ENCODE measurements at regions not wholly inside any gene's neighbourhood (a gene's known extent, or its start where the extent isn't known, plus 50 kb on each side); places are given as distances from the start of the nearest gene placed in this dataset.

- no peaks in the 10 kb centered on the region for H3K79me2 ChIP-seq
- H3K4me1 ChIP-seq (ENCODE audit: insufficient read depth): no peaks in the 10 kb centered on the region
- 37% methylated on average over 4 of the region's 4 CpGs for WGBS (ENCODE audit: low lambda C conversion rate, missing lambda C conversion rate)
- no peaks in the 10 kb centered on the region for H3K9me2 ChIP-seq (replicated peaks; ENCODE audit: insufficient read depth)
- no peak overlapping the region for H3K4me3 ChIP-seq
- TF ChIP-seq EZH2phosphoT487 (IDR thresholded peaks at IDR 0.05; ENCODE audit: low read depth, severe bottlenecking, unreplicated experiment) (no peak), EZH2 (IDR thresholded peaks at IDR 0.05; ENCODE audit: borderline replicate concordance) (no peak), CTCF (IDR thresholded peaks at IDR 0.05; ENCODE audit: poor library complexity) (no peak)
- H2AFZ ChIP-seq: no peak overlapping the region
- no peaks in the 10 kb centered on the region for H3K36me3 ChIP-seq (replicated peaks; ENCODE audit: insufficient read depth, low read depth)
- H4K20me1 ChIP-seq (ENCODE audit: insufficient read depth, poor library complexity, severe bottlenecking): no peaks in the 10 kb centered on the region
- DNase-seq (ENCODE audit: low spot score): peak; percentile 34
- H3K27me3 ChIP-seq: no peaks in the 10 kb centered on the region
- H3K9me3 ChIP-seq (ENCODE audit: low read depth): no peaks in the 10 kb centered on the region
- no peak overlapping the region for H3K27ac ChIP-seq
- H3K4me2 ChIP-seq: no peak overlapping the region
Measured at GRCh38 chr16:51550800-51551347, 399.8 kb upstream of the SALL1 start.

- Histone ChIP-seq H3K79me2 (no peaks in the 10 kb centered on the region), H4K20me1 (ENCODE audit: insufficient read depth, poor library complexity, severe bottlenecking) (no peaks in the 10 kb centered on the region), H3K27me3 (peaks cover 2% of the 10 kb centered on the region), H3K9me3 (ENCODE audit: low read depth) (no peaks in the 10 kb centered on the region), H3K4me1 (ENCODE audit: insufficient read depth) (no peaks in the 10 kb centered on the region), H3K4me3 (no peak overlapping the region), H3K4me2 (no peak overlapping the region), H3K9me2 (replicated peaks; ENCODE audit: insufficient read depth) (no peaks in the 10 kb centered on the region), H3K36me3 (replicated peaks; ENCODE audit: insufficient read depth, low read depth) (no peaks in the 10 kb centered on the region), H2AFZ (no peak overlapping the region), H3K27ac (no peak overlapping the region)
- no peak for DNase-seq (ENCODE audit: low spot score)
- TF ChIP-seq EZH2 (IDR thresholded peaks at IDR 0.05; ENCODE audit: borderline replicate concordance) (no peak), EZH2phosphoT487 (IDR thresholded peaks at IDR 0.05; ENCODE audit: low read depth, severe bottlenecking, unreplicated experiment) (no peak), CTCF (IDR thresholded peaks at IDR 0.05; ENCODE audit: poor library complexity) (no peak)
- 81% methylated on average over 3 of the region's 3 CpGs for WGBS (ENCODE audit: low lambda C conversion rate, missing lambda C conversion rate)
Measured at GRCh38 chr16:51549836-51550235, 398.8 kb upstream of the SALL1 start.

GRCh38 chr16:51545951-51546350 lies 394.9 kb upstream of the SALL1 start:
- 54% methylated on average over 6 of the region's 6 CpGs for WGBS (ENCODE audit: low lambda C conversion rate, missing lambda C conversion rate)
- TF ChIP-seq EZH2phosphoT487 (IDR thresholded peaks at IDR 0.05; ENCODE audit: low read depth, severe bottlenecking, unreplicated experiment) (no peak), EZH2 (IDR thresholded peaks at IDR 0.05; ENCODE audit: borderline replicate concordance) (no peak), CTCF (IDR thresholded peaks at IDR 0.05; ENCODE audit: poor library complexity) (no peak)
- Histone ChIP-seq H3K9me3 (ENCODE audit: low read depth) (no peaks in the 10 kb centered on the region), H3K9me2 (replicated peaks; ENCODE audit: insufficient read depth) (no peaks in the 10 kb centered on the region), H3K27me3 (peaks cover 18% of the 10 kb centered on the region), H3K4me2 (no peak overlapping the region), H3K79me2 (no peaks in the 10 kb centered on the region), H3K4me1 (ENCODE audit: insufficient read depth) (peaks cover 2% of the 10 kb centered on the region), H3K36me3 (replicated peaks; ENCODE audit: insufficient read depth, low read depth) (no peaks in the 10 kb centered on the region), H4K20me1 (ENCODE audit: insufficient read depth, poor library complexity, severe bottlenecking) (no peaks in the 10 kb centered on the region), H3K27ac (no peak overlapping the region), H3K4me3 (no peak overlapping the region), H2AFZ (no peak overlapping the region)
- no peak for DNase-seq (ENCODE audit: low spot score)
